ENCODE measurements at regions not wholly inside any gene's neighbourhood (a gene's known extent, or its start where the extent isn't known, plus 50 kb on each side); places are given as distances from the start of the nearest gene placed in this dataset.

DNA sequence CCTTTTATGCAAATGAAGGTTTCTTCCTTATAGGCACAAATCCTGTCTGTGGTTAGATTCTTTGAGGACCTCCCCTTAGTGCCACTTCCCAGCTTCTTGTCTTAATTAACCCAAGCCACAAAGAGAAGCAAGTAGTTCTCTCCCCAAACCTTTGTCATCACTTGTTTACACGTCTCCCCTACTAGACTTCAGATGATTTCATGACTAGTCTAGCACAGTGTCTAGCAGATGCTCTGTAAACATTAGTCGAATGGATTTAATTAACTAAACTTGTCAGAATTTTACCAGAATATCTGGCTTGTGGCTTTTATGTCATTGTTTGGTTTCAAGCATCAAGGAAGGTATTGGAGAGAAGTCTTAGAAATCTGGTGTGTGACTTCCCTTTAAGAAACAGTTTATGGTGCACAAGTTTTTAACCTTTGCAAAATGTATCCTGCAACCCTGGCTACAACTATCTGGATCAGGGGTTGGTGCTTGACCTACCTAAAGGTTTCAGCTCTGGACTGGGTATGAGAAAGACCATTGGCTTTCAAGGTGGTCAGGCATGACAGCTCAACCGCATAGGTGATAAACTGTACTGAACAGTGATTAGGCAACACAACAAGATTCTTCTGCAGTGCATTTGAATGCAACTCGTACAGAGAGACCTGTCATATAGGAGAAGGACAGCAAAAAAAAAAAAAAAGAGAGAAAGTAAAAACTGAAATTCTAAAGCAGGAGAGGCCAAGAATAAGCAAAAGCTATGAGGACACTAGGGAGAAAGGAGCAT lies 93.2 kb upstream of the CCDC150 start:
- H2BK120ac ChIP-seq (ENCODE audit: low read depth, low read length, poor library complexity, severe bottlenecking) = no peak overlapping the region
- WGBS (ENCODE audit: extremely low coverage, insufficient read length, low lambda C conversion rate) = no CpG with 5 or more reads among the region's 4 CpGs

More for the DNA sequence above, 93.2 kb upstream of the CCDC150 start:
- no peaks in the 10 kb centered on the region for H3K9me3 ChIP-seq (ENCODE audit: control insufficient read depth, low read depth, low read length)
- no peaks in the 10 kb centered on the region for H3K27me3 ChIP-seq (ENCODE audit: insufficient read depth, low read length)
- H3K23me2 ChIP-seq (ENCODE audit: insufficient read length, low read depth, low read length, poor library complexity, severe bottlenecking) = no peaks in the 10 kb centered on the region
- H4K5ac ChIP-seq (ENCODE audit: insufficient read length, low read depth, low read length) = no peak overlapping the region
- H2BK20ac ChIP-seq (ENCODE audit: low read depth, low read length, poor library complexity, severe bottlenecking) = no peak overlapping the region
- H2AFZ ChIP-seq (ENCODE audit: low read length) = no peak overlapping the region
- H3K79me2 ChIP-seq (ENCODE audit: insufficient read depth, low read length) = no peaks in the 10 kb centered on the region
- no peak for DNase-seq
- no peak overlapping the region for H3K4me2 ChIP-seq (ENCODE audit: insufficient read depth, insufficient read length, low read length)
- no peaks in the 10 kb centered on the region for H3K36me3 Mint-ChIP-seq (ENCODE audit: insufficient read depth in 1 of 3, low read depth in 3 of 3)
- H3K14ac ChIP-seq (ENCODE audit: insufficient read depth, low read length) = no peak overlapping the region
- TF ChIP-seq, protein P1, sequence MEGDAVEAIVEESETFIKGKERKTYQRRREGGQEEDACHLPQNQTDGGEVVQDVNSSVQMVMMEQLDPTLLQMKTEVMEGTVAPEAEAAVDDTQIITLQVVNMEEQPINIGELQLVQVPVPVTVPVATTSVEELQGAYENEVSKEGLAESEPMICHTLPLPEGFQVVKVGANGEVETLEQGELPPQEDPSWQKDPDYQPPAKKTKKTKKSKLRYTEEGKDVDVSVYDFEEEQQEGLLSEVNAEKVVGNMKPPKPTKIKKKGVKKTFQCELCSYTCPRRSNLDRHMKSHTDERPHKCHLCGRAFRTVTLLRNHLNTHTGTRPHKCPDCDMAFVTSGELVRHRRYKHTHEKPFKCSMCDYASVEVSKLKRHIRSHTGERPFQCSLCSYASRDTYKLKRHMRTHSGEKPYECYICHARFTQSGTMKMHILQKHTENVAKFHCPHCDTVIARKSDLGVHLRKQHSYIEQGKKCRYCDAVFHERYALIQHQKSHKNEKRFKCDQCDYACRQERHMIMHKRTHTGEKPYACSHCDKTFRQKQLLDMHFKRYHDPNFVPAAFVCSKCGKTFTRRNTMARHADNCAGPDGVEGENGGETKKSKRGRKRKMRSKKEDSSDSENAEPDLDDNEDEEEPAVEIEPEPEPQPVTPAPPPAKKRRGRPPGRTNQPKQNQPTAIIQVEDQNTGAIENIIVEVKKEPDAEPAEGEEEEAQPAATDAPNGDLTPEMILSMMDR (conservative IDR thresholded peaks at IDR 0.05) = no peak
- no peak overlapping the region for H3K27ac Mint-ChIP-seq
- no peaks in the 10 kb centered on the region for H3K9me3 Mint-ChIP-seq
- H3K27ac ChIP-seq (ENCODE audit: insufficient read length, low read depth, low read length) = no peak overlapping the region
- H3K4me1 Mint-ChIP-seq = peaks cover 7 to 16% of the 10 kb centered on the region in 2 experiments
- no peak overlapping the region for H3T11ph ChIP-seq (ENCODE audit: low read length)
- H4K8ac ChIP-seq (replicated peaks; ENCODE audit: insufficient read length, low read depth, low read length) = no peak overlapping the region
- no peaks in the 10 kb centered on the region; the same call in 1 of the 2 replicates for H3K4me1 ChIP-seq (ENCODE audit: insufficient read depth, low read length)
- H3K9ac ChIP-seq (ENCODE audit: extremely low read depth, insufficient read length, low read length) = no peak overlapping the region
- H4K91ac ChIP-seq (ENCODE audit: insufficient read length, low read depth, low read length) = no peak overlapping the region
- H3K27me3 Mint-ChIP-seq (ENCODE audit: low read depth) = no peaks in the 10 kb centered on the region
- H2AK5ac ChIP-seq (ENCODE audit: insufficient read length, low read length) = no peak overlapping the region
- no peaks in the 10 kb centered on the region for H4K20me1 ChIP-seq (ENCODE audit: control insufficient read depth, insufficient read depth, insufficient read length)
- H3K79me1 ChIP-seq (ENCODE audit: insufficient read depth, low read depth, low read length, poor library complexity, severe bottlenecking) = no peaks in the 10 kb centered on the region
- no peak overlapping the region for H2BK5ac ChIP-seq (ENCODE audit: insufficient read length, low read length)
- no peak overlapping the region for H3K4me3 Mint-ChIP-seq
- no peak overlapping the region for H3K23ac ChIP-seq (ENCODE audit: insufficient read length, low read depth, low read length)
- no peak overlapping the region for H3K18ac ChIP-seq (ENCODE audit: insufficient read length, low read depth, low read length)
- H3K4ac ChIP-seq (ENCODE audit: low read depth, low read length) = no peak overlapping the region
- no peak overlapping the region for H2BK15ac ChIP-seq (ENCODE audit: low read depth, low read length)
- no peak overlapping the region for H2BK12ac ChIP-seq (ENCODE audit: insufficient read length, low read depth, low read length)
- H3K56ac ChIP-seq (ENCODE audit: insufficient read length, low read depth, low read length) = no peak overlapping the region

Measured in H9 (cell line).